ENCODE measurements at regions not wholly inside any gene's neighbourhood (a gene's known extent, or its start where the extent isn't known, plus 50 kb on each side); places are given as distances from the start of the nearest gene placed in this dataset.

- no peak for TF ChIP-seq CTCF (IDR thresholded peaks at IDR 0.05; ENCODE audit: low read depth, low read length)
- DNase-seq (ENCODE audit: extremely low read depth, low read depth) = no peak
These were observed 296.9 kb downstream of the NUAK1 start for GRCh38 chr12:105841840-105842239.

GRCh38 chr12:105843561-105843960, 295.2 kb downstream of the NUAK1 start:
- TF ChIP-seq CTCF (IDR thresholded peaks at IDR 0.05; ENCODE audit: low read depth, low read length) = no peak

DNA sequence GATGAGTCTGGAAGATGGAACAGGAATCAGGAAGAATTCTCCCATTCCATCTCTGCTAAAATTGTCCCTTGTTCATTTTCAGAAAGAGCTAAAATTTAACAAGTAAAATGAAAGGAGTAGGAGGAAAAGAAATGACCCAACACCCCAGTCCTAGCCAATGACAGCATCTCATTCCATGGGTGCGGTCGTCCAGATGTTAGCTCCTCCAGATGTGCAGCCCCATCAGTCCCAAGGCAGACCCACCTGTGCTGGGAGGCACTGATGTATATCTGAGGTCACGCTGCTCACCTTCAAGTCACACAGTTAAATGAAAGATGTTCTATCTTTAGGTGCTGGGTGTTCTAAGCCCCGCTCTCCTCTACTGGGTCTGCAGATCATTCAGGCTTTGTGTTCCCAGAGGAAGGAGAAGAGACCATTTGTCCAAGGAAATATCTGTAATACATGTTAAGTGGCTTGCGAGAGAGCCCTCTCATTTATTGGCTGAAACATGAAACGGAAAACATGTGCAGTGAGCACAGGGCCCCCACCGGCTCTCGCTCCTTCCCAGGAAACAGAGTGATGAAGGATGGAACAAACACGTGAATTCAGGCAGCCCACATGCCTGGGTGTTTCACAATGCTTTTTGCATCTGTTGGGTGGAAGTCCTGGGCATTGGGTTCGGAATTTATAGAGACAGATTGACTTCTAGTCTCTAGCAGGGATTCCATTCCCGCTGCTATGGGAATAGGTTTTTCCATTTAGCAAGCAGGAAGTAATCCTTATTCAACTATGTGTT, 294.6 kb downstream of the NUAK1 start:
- no peak for TF ChIP-seq CTCF (IDR thresholded peaks at IDR 0.05; ENCODE audit: low read depth, low read length)

More at GRCh38 chr12:105843561-105843960, 295.2 kb downstream of the NUAK1 start:
- no peak for DNase-seq (ENCODE audit: extremely low read depth, low read depth)

GRCh38 chr12:105846331-105846730, 292.4 kb downstream of the NUAK1 start:
- TF ChIP-seq CTCF (IDR thresholded peaks at IDR 0.05; ENCODE audit: low read depth, low read length) = no peak
- no peak for DNase-seq (ENCODE audit: extremely low read depth, low read depth)

More for the DNA sequence above, 294.6 kb downstream of the NUAK1 start:
- DNase-seq (ENCODE audit: extremely low read depth, low read depth) = no peak

- no peak for DNase-seq (ENCODE audit: extremely low read depth, low read depth)
- TF ChIP-seq CTCF (IDR thresholded peaks at IDR 0.05; ENCODE audit: low read depth, low read length) = no peak
These were observed 291.7 kb downstream of the NUAK1 start for GRCh38 chr12:105847068-105847467.

- no peak for TF ChIP-seq CTCF (IDR thresholded peaks at IDR 0.05; ENCODE audit: low read depth, low read length)
- no peak for DNase-seq (ENCODE audit: extremely low read depth, low read depth)
These were observed 290.5 kb downstream of the NUAK1 start for GRCh38 chr12:105848286-105848685.

- TF ChIP-seq CTCF (IDR thresholded peaks at IDR 0.05; ENCODE audit: low read depth, low read length) = no peak
- DNase-seq (ENCODE audit: extremely low read depth, low read depth) = no peak
These were observed 288.4 kb downstream of the NUAK1 start for GRCh38 chr12:105850103-105850968.

Data from AG09319 (cell line).